GM21619 (cell line): ENCODE measurements at regions not wholly inside any gene's neighbourhood (a gene's known extent, or its start where the extent isn't known, plus 50 kb on each side); places are given as distances from the start of the nearest gene placed in this dataset.
"Not testable (repeated sequence)": the region's sequence is repeated elsewhere in the genome, so short reads cannot be mapped to it uniquely, and the experiment has no call there.

Source experiments
- ATAC-seq: cut with Tn5 transposase; IDR thresholded peaks from one replicate; pipeline ENCODE4 v1.9.1; 2021; ENCODE audit not compliant: unreplicated experiment

- not testable (repeated sequence) for ATAC-seq
These were observed 131.9 kb downstream of the CWH43 start for GRCh38 chr4:49117951-49118350.

- peak; percentile 52 for ATAC-seq
These were observed 132.5 kb downstream of the CWH43 start for GRCh38 chr4:49118379-49119212.

- not testable (repeated sequence) for ATAC-seq
These were observed 133.3 kb downstream of the CWH43 start for GRCh38 chr4:49119345-49119744.

- ATAC-seq, result not testable (repeated sequence)
These were observed 134.1 kb downstream of the CWH43 start for GRCh38 chr4:49120042-49120779.

- not testable (repeated sequence) for ATAC-seq
These were observed 134.7 kb downstream of the CWH43 start for GRCh38 chr4:49120804-49121203.

- not testable (repeated sequence) for ATAC-seq
These were observed 140.4 kb downstream of the CWH43 start for GRCh38 chr4:49126443-49126842.

DNA sequence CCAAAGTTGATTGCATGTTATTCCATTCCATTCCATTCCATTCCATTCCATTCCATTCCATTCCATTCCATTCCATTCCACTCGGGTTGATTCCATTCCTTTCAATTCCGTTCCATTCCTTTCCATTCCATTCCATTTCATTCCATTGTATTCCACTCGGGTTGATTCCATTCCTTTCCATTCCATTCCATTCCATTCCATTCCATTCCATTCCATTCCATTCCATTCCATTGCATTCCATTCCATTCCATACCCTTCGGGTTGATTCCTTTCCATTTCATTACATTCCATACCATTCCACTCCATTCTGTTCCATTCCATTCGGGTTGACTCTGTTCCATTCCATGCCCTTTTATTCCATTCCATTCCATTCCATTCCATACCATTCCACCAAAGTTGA is 140.8 kb downstream of the CWH43 start:
- not testable (repeated sequence) for ATAC-seq

DNA sequence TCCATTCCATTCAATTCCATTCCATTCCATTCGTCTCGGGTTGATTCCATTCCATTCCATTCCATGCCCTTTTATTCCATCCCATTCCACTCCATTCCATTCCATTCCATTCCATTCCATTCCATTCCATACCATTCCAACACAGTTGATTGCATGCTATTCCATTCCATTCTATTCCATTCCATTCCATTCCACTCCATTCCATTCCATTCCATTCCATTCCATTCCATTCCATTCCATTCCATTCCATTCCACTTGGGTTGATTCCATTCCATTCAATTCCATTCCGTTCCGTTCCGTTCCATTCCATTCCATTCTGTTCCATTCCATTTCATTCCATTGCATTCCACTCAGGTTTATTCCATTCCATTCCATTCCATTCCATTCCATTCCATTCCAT is 143.3 kb downstream of the CWH43 start:
- not testable (repeated sequence) for ATAC-seq

DNA sequence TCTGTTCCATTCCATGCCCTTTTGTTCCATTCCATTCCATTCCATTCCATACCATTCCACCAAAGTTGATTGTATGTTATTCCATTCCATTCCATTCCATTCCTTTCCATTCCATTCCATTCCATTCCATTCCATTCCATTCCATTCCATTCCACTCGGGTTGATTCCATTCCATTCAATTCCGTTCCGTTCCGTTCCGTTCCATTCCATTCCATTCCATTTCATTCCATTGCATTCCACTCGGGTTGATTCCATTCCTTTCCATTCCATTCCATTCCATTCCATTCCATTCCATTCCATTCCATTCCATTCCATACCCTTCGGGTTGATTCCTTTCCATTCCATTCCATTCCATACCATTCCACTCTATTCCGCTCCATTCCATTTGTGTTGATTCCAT is 143.8 kb downstream of the CWH43 start:
- ATAC-seq, result not testable (repeated sequence)

GRCh38 chr4:49130724-49131123 is 144.6 kb downstream of the CWH43 start:
- not testable (repeated sequence) for ATAC-seq

DNA sequence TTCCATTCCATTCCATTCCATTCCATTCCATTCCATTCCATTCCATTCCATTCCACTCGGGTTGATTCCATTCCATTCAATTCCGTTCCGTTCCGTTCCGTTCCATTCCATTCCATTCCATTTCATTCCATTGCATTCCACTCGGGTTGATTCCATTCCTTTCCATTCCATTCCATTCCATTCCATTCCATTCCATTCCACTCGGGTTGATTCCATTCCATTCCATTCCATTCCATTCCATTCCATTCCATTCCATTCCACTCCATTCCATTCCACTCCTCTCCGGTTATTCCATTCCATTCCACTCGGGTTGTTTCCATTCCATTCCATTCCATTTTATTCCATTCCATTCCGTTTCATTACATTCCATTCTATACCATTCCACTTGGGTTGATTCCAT is 151.0 kb downstream of the CWH43 start:
- ATAC-seq, result peak; percentile 50

DNA sequence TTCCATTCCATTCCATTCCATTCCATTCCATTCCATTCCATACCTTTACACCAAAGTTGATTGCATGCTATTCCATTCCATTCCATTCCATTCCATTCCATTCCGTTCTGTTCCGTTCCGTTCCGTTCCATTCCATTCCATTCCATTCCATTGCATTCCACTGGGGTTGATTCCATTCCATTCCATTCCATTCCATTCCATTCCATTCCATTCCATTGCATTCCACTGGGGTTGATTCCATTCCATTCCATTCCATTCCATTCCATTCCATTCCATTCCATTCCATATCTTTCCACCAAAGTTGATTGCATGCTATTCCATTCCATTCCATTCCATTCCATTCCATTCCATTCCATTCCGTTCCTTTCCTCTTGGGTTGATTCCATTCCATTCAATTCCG is 151.9 kb downstream of the CWH43 start:
- not testable (repeated sequence) for ATAC-seq

DNA sequence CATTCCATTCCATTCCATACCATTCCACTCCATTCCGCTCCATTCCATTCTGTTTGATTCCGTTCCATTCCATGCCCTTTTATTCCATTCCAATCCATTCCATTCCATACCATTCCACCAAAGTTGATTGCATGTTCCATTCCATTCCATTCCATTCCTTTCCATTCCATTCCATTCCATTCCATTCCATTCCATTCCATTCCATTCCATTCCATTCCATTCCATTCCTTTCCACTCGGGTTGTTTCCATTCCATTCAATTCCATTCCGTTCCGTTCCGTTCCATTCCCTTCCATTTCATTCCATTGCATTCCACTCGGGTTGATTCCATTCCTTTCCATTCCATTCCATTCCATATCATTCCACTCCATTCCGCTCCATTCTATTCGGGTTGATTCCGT is 152.7 kb downstream of the CWH43 start:
- not testable (repeated sequence) for ATAC-seq

- not testable (repeated sequence) for ATAC-seq
These were observed 153.4 kb downstream of the CWH43 start for GRCh38 chr4:49139513-49139912.

- not testable (repeated sequence) for ATAC-seq
These were observed 154.3 kb downstream of the CWH43 start for GRCh38 chr4:49140351-49140750.

- not testable (repeated sequence) for ATAC-seq
These were observed 155.9 kb downstream of the CWH43 start for GRCh38 chr4:49141955-49142354.

GRCh38 chr4:49147143-49147542 is 161.1 kb downstream of the CWH43 start:
- peak; percentile 46 for ATAC-seq

GRCh38 chr4:49147596-49147995 is 161.5 kb downstream of the CWH43 start:
- ATAC-seq, result not testable (repeated sequence)

GRCh38 chr4:49149006-49149975 is 163.2 kb downstream of the CWH43 start:
- peak; percentile 68 for ATAC-seq

DNA sequence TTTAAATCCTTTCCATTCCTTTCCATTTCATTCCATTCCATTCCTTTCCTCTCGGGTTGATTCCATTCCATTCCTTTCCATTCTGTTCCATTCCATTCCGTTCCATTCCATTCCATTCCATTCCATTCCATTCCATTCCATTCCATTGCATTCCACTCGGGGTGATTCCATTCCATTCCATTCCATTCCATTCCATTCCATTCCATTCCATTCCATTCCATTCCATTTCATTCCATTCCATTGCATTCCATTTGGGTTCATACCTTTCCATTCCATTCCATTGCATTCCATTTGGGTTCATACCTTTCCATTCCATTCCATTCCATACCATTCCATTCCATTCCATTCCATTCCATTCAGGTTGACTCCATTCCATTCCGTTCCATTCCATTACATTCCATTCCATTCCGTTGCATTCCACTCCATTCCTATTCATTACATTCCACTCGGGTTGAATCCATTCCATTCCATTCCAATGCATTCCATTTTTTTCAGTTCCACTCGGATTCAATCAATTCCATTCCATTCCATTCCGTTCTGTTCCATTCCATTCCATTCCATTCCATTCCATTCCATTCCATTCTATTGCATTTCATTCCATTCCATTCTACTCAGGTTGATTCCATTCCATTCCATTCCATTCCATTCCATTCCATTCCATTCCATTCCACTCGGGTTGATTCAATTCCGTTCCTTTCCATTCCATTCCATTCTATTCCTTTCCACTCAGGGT is 164.4 kb downstream of the CWH43 start:
- ATAC-seq, result not testable (repeated sequence)
